ENCODE measurements at regions not wholly inside any gene's neighbourhood (a gene's known extent, or its start where the extent isn't known, plus 50 kb on each side); places are given as distances from the start of the nearest gene placed in this dataset.
"Not testable (repeated sequence)": the region's sequence is repeated elsewhere in the genome, so short reads cannot be mapped to it uniquely, and the experiment has no call there.

DNA sequence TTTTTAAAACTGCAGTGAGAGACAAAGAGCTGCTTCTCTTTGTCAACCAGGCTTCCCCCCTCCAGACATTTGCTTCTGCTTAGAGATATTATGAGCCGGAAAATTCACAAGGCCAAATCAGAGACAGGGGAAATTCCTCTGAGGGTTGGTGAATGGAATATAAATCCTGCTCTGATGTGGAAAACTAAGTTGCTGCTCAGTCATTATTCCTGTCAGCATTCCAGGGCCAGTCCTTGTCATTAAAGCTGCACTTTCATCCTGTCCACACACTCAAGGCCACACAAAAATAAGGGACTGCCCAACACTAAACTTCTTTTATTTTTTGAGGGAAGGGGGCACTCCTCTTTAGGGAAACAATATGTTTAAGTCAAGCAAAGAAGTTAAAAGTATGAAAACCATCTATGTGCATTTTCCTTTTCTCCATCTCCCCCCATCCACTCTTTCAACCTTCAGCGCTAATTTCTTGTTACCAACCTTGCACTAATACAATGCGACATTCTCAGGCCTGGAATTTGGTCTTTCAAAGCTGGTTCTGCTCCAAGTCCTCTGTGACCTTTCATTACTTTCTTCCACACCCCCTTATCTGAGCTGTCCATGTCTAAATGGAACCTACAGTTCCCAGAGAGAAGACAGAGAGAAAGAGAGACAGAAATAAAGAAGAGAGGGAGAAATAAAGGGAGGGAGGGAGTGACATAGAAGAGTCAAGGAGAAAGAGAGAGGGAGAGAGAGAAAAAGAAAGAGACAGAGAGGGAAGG is 118.9 kb upstream of the S1PR3 start:
- ATAC-seq (ENCODE audit: low read depth) (no peak), DNase-seq (ENCODE audit: low spot score) (no peak)
- no peaks in the 10 kb centered on the region for H3K27me3 ChIP-seq (ENCODE audit: insufficient read depth, poor library complexity, severe bottlenecking)
- no peaks in the 10 kb centered on the region for H3K9me3 ChIP-seq (ENCODE audit: severe bottlenecking)
- no peaks in the 10 kb centered on the region for H3K36me3 ChIP-seq (ENCODE audit: low read depth)
- no peaks in the 10 kb centered on the region for H3K4me1 ChIP-seq (ENCODE audit: insufficient read depth, poor library complexity, severe bottlenecking)
- H3K27ac ChIP-seq (ENCODE audit: poor library complexity, severe bottlenecking): no peak overlapping the region
- TF ChIP-seq, protein P1, sequence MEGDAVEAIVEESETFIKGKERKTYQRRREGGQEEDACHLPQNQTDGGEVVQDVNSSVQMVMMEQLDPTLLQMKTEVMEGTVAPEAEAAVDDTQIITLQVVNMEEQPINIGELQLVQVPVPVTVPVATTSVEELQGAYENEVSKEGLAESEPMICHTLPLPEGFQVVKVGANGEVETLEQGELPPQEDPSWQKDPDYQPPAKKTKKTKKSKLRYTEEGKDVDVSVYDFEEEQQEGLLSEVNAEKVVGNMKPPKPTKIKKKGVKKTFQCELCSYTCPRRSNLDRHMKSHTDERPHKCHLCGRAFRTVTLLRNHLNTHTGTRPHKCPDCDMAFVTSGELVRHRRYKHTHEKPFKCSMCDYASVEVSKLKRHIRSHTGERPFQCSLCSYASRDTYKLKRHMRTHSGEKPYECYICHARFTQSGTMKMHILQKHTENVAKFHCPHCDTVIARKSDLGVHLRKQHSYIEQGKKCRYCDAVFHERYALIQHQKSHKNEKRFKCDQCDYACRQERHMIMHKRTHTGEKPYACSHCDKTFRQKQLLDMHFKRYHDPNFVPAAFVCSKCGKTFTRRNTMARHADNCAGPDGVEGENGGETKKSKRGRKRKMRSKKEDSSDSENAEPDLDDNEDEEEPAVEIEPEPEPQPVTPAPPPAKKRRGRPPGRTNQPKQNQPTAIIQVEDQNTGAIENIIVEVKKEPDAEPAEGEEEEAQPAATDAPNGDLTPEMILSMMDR (IDR thresholded peaks at IDR 0.05; ENCODE audit: poor library complexity, severe bottlenecking): no peak
- H3K4me3 ChIP-seq (ENCODE audit: severe bottlenecking): no peak overlapping the region

DNA sequence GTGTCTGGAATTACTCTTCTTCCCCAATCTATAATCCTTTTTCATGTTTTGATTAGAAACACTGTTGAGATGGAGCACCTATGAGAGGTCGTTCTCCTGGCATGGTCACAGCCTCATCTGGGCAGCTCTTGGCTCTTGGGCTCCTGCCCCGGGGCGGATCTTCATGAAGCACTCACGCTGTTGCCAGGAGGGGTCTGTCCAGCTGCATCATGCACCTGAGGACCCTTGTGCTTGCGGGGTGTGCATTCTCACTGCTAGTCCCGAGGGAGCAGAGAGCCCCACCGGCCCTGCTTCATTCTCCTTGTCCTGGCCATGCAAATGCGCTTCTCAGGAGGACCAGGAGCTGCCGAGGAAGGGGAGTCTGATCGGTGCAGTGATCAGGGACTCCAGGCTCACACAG is 117.6 kb upstream of the S1PR3 start:
- Histone ChIP-seq H3K4me3 (ENCODE audit: severe bottlenecking) (no peak overlapping the region), H3K27ac (ENCODE audit: poor library complexity, severe bottlenecking) (no peak overlapping the region), H3K36me3 (ENCODE audit: low read depth) (no peaks in the 10 kb centered on the region), H3K27me3 (ENCODE audit: insufficient read depth, poor library complexity, severe bottlenecking) (no peaks in the 10 kb centered on the region), H3K4me1 (ENCODE audit: insufficient read depth, poor library complexity, severe bottlenecking) (no peaks in the 10 kb centered on the region), H3K9me3 (ENCODE audit: severe bottlenecking) (no peaks in the 10 kb centered on the region)
- TF ChIP-seq, protein P1 (IDR thresholded peaks at IDR 0.05; ENCODE audit: poor library complexity, severe bottlenecking): no peak
- no peak for ATAC-seq (ENCODE audit: low read depth)
- DNase-seq (ENCODE audit: low spot score): no peak

DNA sequence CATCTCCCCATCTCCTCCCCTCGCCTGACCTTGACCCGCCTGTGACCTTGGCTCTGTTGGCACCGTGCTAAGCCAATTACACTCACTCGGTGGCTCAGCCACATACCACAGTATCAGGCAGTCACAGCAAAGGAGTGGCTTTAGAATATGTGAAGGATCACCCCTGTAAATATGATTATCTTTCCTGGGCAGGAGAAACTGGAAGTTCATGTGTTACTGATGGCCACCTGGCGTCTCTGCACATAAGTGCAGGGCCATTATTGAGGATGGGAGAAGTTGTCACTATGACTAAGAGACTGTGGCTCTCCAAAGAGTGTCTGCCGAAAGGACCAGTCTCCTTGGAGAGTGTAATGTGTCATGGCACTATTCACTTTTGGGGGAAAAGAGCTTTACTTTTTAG is 116.9 kb upstream of the S1PR3 start:
- ATAC-seq (ENCODE audit: low read depth) (no peak), DNase-seq (ENCODE audit: low spot score) (no peak)
- Histone ChIP-seq H3K27ac (ENCODE audit: poor library complexity, severe bottlenecking) (no peak overlapping the region), H3K4me3 (ENCODE audit: severe bottlenecking) (no peak overlapping the region), H3K9me3 (ENCODE audit: severe bottlenecking) (no peaks in the 10 kb centered on the region), H3K36me3 (ENCODE audit: low read depth) (no peaks in the 10 kb centered on the region), H3K27me3 (ENCODE audit: insufficient read depth, poor library complexity, severe bottlenecking) (no peaks in the 10 kb centered on the region), H3K4me1 (ENCODE audit: insufficient read depth, poor library complexity, severe bottlenecking) (no peaks in the 10 kb centered on the region)
- TF ChIP-seq, protein P1 (IDR thresholded peaks at IDR 0.05; ENCODE audit: poor library complexity, severe bottlenecking): no peak

DNA sequence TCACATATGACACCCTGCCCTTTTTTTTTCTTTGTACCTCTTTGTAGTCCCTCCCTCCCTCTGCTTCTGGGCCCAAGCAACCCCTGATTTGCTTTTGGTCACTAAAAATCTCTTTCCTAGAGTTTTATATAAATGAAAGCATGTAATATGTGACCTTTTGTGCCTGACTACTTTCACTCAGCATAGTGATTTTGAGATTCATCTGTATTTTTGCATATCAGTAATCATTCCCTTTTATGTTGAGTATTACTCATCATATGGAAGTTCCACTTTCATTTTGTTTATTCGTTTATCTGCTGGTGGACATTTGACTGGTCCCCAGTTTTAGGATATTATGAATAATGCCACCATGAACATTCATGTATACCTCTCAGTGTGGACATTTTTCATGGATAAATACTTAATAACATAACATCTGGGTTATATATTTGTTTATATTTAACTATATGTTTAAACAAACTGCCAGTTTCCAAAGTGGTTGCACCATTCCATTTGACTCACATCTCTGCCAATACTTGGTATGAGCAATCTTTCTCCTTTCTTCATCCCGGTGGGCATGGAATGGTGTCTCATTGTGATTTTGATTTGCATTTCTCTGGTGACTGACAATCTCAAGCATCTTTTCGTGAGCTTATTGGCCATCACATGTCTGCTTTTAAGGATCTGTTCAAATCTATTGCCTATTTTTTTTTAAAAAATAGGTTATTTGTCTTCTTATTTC is 115.7 kb upstream of the S1PR3 start:
- DNase-seq (ENCODE audit: low spot score) (no peak), ATAC-seq (ENCODE audit: low read depth) (no peak)
- Histone ChIP-seq H3K27me3 (ENCODE audit: insufficient read depth, poor library complexity, severe bottlenecking) (no peaks in the 10 kb centered on the region), H3K9me3 (ENCODE audit: severe bottlenecking) (no peaks in the 10 kb centered on the region), H3K4me3 (ENCODE audit: severe bottlenecking) (no peak overlapping the region), H3K4me1 (ENCODE audit: insufficient read depth, poor library complexity, severe bottlenecking) (no peaks in the 10 kb centered on the region), H3K36me3 (ENCODE audit: low read depth) (no peaks in the 10 kb centered on the region), H3K27ac (ENCODE audit: poor library complexity, severe bottlenecking) (no peak overlapping the region)
- TF ChIP-seq, protein P1 (IDR thresholded peaks at IDR 0.05; ENCODE audit: poor library complexity, severe bottlenecking): no peak

DNA sequence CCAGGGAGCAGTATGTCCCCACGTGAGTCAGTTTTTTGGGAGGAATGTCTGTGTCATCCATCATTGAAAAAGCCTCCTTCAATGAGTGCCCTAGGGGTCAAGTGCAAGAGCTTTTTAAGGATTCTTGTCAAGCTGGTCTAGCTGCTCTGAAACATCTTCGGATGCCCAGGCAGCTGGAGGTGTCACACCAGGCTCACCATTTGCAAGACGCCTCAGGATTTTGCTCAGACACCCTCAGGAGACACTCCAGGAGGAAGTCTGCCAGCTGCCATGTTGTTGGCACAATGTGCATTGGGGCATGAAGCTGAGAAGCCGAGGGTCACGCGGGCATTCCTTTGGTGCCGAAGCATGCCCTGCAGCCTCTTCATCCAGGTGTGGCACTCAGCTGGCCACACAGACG is 111.1 kb upstream of the S1PR3 start:
- Histone ChIP-seq H3K4me1 (ENCODE audit: insufficient read depth, poor library complexity, severe bottlenecking) (no peaks in the 10 kb centered on the region), H3K27me3 (ENCODE audit: insufficient read depth, poor library complexity, severe bottlenecking) (no peaks in the 10 kb centered on the region), H3K27ac (ENCODE audit: poor library complexity, severe bottlenecking) (no peak overlapping the region), H3K9me3 (ENCODE audit: severe bottlenecking) (no peaks in the 10 kb centered on the region), H3K36me3 (ENCODE audit: low read depth) (no peaks in the 10 kb centered on the region), H3K4me3 (ENCODE audit: severe bottlenecking) (no peak overlapping the region)
- TF ChIP-seq, protein P1 (IDR thresholded peaks at IDR 0.05; ENCODE audit: poor library complexity, severe bottlenecking): no peak
- ATAC-seq (ENCODE audit: low read depth) (no peak), DNase-seq (ENCODE audit: low spot score) (no peak)

DNA sequence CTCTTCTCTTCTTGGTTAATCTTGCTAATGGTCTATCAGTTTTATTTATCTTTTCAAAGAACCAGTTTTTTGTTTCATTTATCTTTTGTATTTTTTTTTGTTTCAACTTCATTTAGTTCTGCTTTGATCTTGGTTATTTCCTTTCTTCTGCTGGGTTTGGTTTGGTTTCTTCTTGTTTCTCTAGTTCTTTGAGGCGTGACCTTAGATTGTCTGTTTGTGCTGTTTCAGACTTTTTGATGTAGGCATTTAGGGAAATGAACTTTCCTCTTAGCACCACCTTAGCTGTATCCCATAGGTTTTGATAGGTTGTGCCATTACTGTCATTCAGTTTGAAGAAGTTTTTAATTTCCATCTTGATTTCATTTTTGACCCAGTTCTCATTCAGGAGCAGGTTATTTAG is 107.0 kb upstream of the S1PR3 start:
- DNase-seq (ENCODE audit: low spot score); H3K4me3 ChIP-seq (ENCODE audit: severe bottlenecking); H3K27me3 ChIP-seq (ENCODE audit: insufficient read depth, poor library complexity, severe bottlenecking); H3K9me3 ChIP-seq (ENCODE audit: severe bottlenecking); H3K27ac ChIP-seq (ENCODE audit: poor library complexity, severe bottlenecking); H3K4me1 ChIP-seq (ENCODE audit: insufficient read depth, poor library complexity, severe bottlenecking); ATAC-seq (ENCODE audit: low read depth); H3K36me3 ChIP-seq (ENCODE audit: low read depth): not testable (repeated sequence)

DNA sequence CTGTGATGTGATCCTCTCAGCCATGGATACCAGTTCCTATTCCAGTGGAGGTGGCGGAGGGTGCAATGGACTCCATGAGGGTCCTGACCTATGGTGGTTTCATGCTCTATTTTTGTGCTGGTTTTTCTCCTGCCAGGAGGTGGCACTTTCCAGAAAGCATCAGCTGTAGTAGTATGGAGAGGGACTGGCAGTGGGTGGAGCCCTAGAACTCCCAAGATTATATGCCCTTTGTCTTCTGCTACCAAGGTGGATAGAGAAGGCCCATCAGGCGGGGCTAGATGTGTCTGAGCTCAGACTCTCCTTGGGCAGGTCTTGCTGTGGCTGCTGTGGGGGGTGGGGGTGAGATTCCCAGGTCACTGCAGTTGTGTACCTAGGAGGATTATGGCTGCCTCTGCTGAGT is 104.5 kb upstream of the S1PR3 start:
- not testable (repeated sequence) for H3K36me3 ChIP-seq (ENCODE audit: low read depth); H3K4me3 ChIP-seq (ENCODE audit: severe bottlenecking); H3K9me3 ChIP-seq (ENCODE audit: severe bottlenecking); H3K27ac ChIP-seq (ENCODE audit: poor library complexity, severe bottlenecking); H3K4me1 ChIP-seq (ENCODE audit: insufficient read depth, poor library complexity, severe bottlenecking); ATAC-seq (ENCODE audit: low read depth); H3K27me3 ChIP-seq (ENCODE audit: insufficient read depth, poor library complexity, severe bottlenecking); DNase-seq (ENCODE audit: low spot score)

All from RWPE2 (cell line).